ENCODE measurements at regions not wholly inside any gene's neighbourhood (a gene's known extent, or its start where the extent isn't known, plus 50 kb on each side); places are given as distances from the start of the nearest gene placed in this dataset.
"Not testable (repeated sequence)": the region's sequence is repeated elsewhere in the genome, so short reads cannot be mapped to it uniquely, and the experiment has no call there.

DNA sequence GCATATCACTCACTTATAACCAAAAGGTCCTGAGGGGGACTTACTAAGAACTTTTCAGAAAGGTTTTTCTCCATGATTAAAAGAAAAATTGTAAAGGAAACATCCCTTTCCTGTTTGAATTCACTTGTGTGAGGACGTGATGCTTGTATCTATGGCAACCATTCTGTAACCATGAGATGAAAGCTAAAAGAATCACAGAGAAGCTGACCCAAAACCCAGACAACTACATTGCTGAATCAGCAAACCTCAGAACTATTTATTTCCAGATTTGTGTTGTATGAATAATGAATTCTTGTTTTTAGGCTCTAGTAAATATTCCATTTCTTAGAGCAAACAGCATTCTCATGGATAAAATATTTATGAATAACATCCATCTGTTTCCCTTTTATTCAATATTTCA lies 91.2 kb downstream of the RCHY1 start:
- intact Hi-C loops (cut with DNase I) = no loop called here
- no peak for DNase-seq (ENCODE audit: low spot score)
- no peak for ATAC-seq

DNA sequence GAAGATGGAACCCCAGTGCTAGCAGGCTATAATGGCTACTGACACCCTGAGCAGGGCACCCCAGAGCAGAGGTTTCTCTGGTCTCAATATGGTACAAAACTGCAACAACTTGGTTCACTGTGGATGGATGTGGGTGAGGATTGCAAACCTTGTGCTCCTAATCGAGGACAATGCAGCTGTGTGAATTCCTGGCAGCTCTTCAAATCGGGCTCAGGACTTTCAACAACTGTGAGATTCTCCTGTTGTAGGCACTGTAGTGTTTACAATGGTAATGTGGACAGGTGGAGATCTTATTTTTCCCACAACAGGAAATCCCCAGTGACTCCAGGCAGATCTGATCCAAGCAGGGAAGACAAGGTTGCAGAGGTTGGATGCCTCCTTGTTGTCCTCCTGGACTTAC lies 101.5 kb downstream of the RCHY1 start:
- no peak for DNase-seq (ENCODE audit: low spot score)
- no peak for ATAC-seq
- intact Hi-C loops (cut with DNase I) = no loop called here

DNA sequence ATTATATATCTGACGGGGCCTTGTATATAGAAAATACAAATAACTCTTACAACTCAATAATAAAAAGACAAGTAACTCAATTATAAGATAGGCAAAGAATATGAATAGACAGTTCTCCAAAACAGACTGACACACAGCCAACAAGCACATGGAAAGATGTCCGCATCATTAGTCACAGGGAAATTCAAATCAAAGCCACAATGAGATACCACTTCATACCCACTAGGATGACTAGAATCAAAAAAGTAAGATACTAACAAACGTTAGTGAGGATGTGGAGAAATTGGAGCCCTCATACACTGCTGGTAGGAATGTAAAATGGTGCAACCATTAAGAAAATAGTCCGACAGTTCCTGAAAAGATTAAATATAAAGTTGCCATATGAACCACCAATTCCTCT lies 115.7 kb downstream of the RCHY1 start:
- ATAC-seq = no peak
- intact Hi-C loops (cut with DNase I) = no loop called here

GRCh38 chr4:75391489-75392166 lies 122.6 kb downstream of the RCHY1 start:
- intact Hi-C loops (cut with DNase I) = no loop called here
- no peak for DNase-seq (ENCODE audit: low spot score)
- ATAC-seq = no peak

More for the DNA sequence above, 115.7 kb downstream of the RCHY1 start:
- DNase-seq (ENCODE audit: low spot score) = no peak

DNA sequence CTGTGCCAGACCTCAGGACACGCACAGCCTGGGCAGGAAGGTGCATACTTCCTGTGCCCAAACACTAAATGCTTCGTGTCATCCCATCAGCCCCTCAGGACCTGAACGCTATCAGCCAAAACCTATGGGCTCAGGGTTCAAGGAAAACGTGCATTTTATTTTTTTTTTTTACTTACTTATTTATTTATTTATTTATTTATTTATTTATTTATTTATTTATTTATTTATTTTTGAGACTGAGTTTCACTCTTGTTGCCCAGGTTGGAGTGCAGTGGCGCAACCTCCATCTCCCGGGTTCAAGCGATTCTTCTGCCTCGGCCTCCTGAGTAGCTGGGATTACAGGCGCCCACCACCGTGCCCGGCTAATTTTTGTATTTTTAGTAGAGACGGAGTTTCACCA lies 127.8 kb downstream of the RCHY1 start:
- DNase-seq (ENCODE audit: low spot score); intact Hi-C loops (cut with DNase I); ATAC-seq: not testable (repeated sequence)

DNA sequence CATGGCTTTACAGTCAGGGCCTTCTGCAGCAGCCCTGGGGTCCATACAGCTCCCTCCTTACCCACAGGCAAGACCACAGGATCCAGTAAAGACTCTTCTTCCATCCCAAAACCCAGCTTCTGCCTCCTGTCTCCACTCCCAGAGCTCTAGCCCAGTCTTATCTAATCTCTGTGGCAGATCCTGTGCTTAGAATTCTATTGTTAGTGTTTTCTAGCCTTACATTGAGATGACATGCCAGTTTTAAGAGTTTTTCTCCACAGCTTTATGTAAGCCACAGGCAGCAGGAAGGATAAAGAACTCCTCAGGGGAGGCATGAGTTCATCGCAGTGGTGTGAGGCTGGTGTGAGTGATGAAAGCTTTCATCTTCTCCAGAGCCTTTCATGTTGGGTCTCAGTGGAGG lies 129.1 kb downstream of the RCHY1 start:
- ATAC-seq (no peak), DNase-seq (ENCODE audit: low spot score) (no peak)
- intact Hi-C loops (cut with DNase I) = no loop called here

DNA sequence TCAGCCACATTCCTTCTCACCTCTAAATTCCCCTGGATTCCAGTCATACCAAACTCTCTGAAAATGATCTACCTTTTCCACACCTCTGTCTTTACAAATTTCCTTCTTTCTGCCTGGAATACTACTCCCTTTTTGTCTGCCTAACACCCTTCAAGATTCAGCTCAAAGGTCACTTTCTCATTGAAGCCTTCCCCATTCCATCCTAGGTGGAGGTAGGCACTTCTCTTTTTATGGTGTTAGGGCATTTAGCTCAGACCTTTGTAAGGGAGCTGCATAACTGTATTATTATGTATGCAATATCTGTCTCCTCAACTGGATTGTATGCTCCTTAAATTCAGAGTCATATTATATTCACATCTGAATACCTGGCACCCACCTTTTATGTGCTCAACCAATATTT lies 137.7 kb downstream of the RCHY1 start:
- intact Hi-C loops (cut with DNase I) = no loop called here
- no peak for ATAC-seq
- no peak for DNase-seq (ENCODE audit: low spot score)

GRCh38 chr4:75371915-75372314 lies 142.3 kb downstream of the RCHY1 start:
- DNase-seq (ENCODE audit: low spot score) = no peak
- ATAC-seq = no peak
- intact Hi-C loops (cut with DNase I) = no loop called here

DNA sequence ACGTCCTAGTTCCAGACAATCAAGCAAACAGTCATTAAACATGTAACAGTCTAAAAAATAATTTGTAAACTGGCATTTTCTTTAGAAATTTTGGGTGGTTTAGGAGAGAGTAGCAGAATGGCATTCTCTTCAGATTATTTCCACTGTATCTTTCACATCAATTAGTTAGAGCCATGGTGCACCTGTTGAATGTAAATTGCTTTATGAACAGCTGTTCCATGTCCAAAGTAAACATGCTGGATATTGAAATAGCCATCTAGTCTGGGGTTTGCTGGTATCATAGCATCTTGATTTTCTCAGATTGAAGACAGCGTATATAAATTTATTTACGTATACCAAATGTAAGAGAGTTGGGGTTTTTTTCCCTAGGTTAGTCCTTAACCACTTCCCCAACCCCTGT lies 143.6 kb downstream of the RCHY1 start:
- DNase-seq (ENCODE audit: low spot score) (no peak), ATAC-seq (no peak)
- intact Hi-C loops (cut with DNase I) = no loop called here

DNA sequence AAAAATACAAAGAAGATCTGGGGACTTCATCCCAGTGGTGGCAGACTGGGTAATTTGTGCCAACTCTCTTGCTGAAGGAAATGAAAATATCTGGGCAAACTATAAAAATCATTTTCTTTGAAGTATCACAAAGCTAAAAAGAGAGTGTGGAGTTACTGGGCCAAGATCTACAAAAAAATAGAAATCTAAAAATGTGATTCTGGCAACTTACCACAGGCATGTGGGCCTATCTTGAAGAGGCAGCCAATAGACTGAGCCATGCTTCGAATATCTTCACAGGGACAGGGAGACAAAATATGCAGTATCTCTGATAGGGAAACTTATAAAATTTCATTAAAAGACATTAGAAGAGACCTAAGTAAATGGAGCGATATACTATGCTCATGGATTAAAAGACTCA lies 168.8 kb downstream of the RCHY1 start:
- DNase-seq (ENCODE audit: low spot score) (no peak), ATAC-seq (no peak)

GRCh38 chr4:75344915-75345314 lies 169.3 kb downstream of the RCHY1 start:
- DNase-seq (ENCODE audit: low spot score) = no peak
- ATAC-seq = no peak
- intact Hi-C loops (cut with DNase I) = no loop called here

More for the DNA sequence above, 168.8 kb downstream of the RCHY1 start:
- intact Hi-C loops (cut with DNase I) = no loop called here

- no peak for DNase-seq (ENCODE audit: low spot score)
- intact Hi-C loops (cut with DNase I) = no loop called here
- ATAC-seq = no peak
Observed at GRCh38 chr4:75343333-75343732, 170.9 kb downstream of the RCHY1 start.

- ATAC-seq (no peak), DNase-seq (ENCODE audit: low spot score) (no peak)
- intact Hi-C loops (cut with DNase I) = no loop called here
Observed at GRCh38 chr4:75340561-75340960, 173.6 kb downstream of the RCHY1 start.

- DNase-seq (ENCODE audit: low spot score) (no peak), ATAC-seq (no peak)
- intact Hi-C loops (cut with DNase I) = no loop called here
Observed at GRCh38 chr4:75338352-75338880, 175.8 kb downstream of the RCHY1 start.

DNA sequence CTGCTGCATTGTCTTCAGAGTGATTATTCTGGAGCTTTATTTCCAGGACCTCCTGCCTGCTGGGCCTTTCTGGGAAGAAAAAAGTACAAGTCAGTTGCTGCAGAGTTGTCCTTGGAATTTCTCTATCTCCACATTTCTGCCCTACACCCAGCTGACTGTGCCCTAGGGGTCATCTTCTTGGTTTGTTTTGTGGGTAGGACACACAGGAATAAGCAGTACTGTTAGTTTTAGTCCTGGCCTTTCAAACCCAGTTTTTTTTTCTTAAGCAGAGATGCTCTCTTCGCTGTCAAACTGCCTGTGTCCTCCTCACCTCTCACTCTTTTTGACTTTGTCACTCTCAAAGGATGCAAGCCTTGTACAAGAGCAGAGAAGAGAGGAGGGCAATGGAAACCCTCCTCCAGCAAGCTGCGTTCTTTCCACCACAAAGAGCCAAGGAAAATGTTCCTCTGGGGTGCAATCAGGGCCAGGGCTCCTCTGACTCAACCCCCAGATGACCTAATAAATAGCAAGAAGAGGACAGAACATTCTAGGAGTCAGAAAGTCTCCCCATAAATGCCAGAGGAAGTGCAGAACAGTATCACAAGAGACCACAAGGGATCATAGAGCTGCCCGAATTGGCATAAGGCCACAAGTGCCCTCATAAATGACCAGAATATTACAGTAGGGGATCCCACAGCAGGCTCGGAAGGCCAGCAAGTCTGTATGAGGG lies 186.2 kb downstream of the RCHY1 start:
- ATAC-seq (peak; percentile 55), DNase-seq (ENCODE audit: low spot score) (no peak)
- intact Hi-C loops (cut with DNase I) = no loop called here

DNA sequence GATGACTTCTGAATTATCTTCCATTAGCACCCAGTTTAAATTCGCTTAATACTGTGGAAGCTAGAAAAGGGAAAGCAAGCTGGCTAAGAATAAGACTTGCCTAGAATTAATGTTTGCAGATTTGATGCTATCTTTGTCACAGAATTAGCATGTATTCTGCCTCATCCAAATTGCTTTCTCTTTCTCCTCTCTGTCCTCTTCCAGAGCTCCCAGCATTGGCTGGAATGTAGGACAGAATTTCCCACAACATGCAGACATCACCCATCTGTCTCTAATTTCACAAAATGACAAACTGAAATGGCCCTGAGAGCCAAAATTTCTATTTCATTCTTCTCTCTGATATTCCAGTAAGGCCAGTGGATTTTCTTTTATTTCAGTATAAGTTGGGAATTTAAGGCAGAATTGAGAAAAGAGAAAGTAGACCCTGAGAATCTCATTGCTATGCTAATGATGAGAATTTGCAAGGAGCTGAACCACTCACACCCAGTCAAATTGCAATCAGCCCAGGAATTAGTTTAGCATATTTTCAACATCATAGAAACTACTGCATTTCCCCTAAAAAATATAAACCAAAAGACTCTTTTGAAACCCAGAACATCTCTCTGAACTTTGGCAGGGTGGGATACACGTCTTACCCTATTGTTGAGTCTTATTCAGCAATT lies 188.8 kb downstream of the RCHY1 start:
- no peak for DNase-seq (ENCODE audit: low spot score)
- intact Hi-C loops (cut with DNase I) = no loop called here

GRCh38 chr4:75321484-75321883 lies 192.7 kb downstream of the RCHY1 start:
- no peak for ATAC-seq
- intact Hi-C loops (cut with DNase I) = no loop called here
- no peak for DNase-seq (ENCODE audit: low spot score)

More for the DNA sequence above, 188.8 kb downstream of the RCHY1 start:
- no peak for ATAC-seq

GRCh38 chr4:75317641-75318040 lies 196.6 kb downstream of the RCHY1 start:
- intact Hi-C loops (cut with DNase I); ATAC-seq; DNase-seq (ENCODE audit: low spot score): not testable (repeated sequence)

- no peak for ATAC-seq
- intact Hi-C loops (cut with DNase I) = no loop called here
Observed at GRCh38 chr4:75308049-75308448, 206.2 kb downstream of the RCHY1 start.

GRCh38 chr4:75306506-75306905 lies 207.7 kb downstream of the RCHY1 start:
- no peak for ATAC-seq
- intact Hi-C loops (cut with DNase I) = no loop called here
- DNase-seq (ENCODE audit: low spot score) = no peak

More at GRCh38 chr4:75308049-75308448, 206.2 kb downstream of the RCHY1 start:
- DNase-seq (ENCODE audit: low spot score) = no peak
